Esophagus muscularis mucosa (tissue), 4 donors: ENCODE measurements at regions not wholly inside any gene's neighbourhood (a gene's known extent, or its start where the extent isn't known, plus 50 kb on each side); places are given as distances from the start of the nearest gene placed in this dataset.

Experiments
- DNase-seq: peaks from one replicate; pipeline ENCODE4 v3.0.0-alpha.2; 2017; ENCODE audit errors: extremely low spot score
- H3K27ac ChIP-seq, 4 donors: fragments of 200-600 bp; sonication (generic); replicated peaks in 1 of 4; 1 replicate in 3 of 4; 2 replicates in 1 of 4; pipeline ENCODE4 v1.5.1; 2016 to 2019; ENCODE audit warnings: mild to moderate bottlenecking in 1 of 4
- H3K27me3 ChIP-seq, 4 donors: fragments of 200-600 bp; sonication (generic); one replicate each; pipeline versions ENCODE4 v1.5.1 to v1.6.0; 2016 to 2019
- H3K36me3 ChIP-seq, 4 donors: fragments of 200-600 bp; sonication (generic); one replicate each; pipeline ENCODE4 v1.5.1; 2016 to 2019
- H3K4me1 ChIP-seq, 4 donors: fragments of 200-600 bp; sonication (generic); one replicate each; pipeline ENCODE4 v1.5.1; 2016 to 2019
- H3K4me3 ChIP-seq, 4 donors: fragments of 200-600 bp; sonication (generic); 1 replicate in 2 of 4; 2 replicates in 2 of 4; pipeline ENCODE4 v1.5.1; 2016 to 2019; ENCODE audit warnings: mild to moderate bottlenecking in 4 of 4, moderate library complexity in 1 of 4
- H3K9me3 ChIP-seq, 4 donors: fragments of 200-600 bp; sonication (generic); 1 replicate in 3 of 4; 2 replicates in 1 of 4; pipeline ENCODE4 v1.5.1; 2016 to 2019
- EP300 ChIP-seq: sonication (generic); formaldehyde crosslinking; IDR thresholded peaks from one replicate; pipeline ENCODE4 v1.6.1; 2017; ENCODE audit warnings: antibody characterized with exemption
- POLR2A ChIP-seq: fragments of 450-650 bp; IDR thresholded peaks from one replicate; pipeline ENCODE4 v1.6.1; 2017; ENCODE audit warnings: antibody characterized with exemption, moderate library complexity, mild to moderate bottlenecking, low read depth
- POLR2AphosphoS5 ChIP-seq, 2 donors: sonication (generic); formaldehyde crosslinking; IDR thresholded peaks; one replicate each; pipeline ENCODE4 v1.6.1; 2017; ENCODE audit warnings: antibody characterized with exemption in 2 of 2
- WGBS: methylation state at CpG from one replicate; pipeline ENCODE4 v1.1.5; 2018; 5-methylcytosine and 5-hydroxymethylcytosine counted together
- intact Hi-C: fragments of 100-400 bp; cut with DNase I; formaldehyde crosslinking; loops from one replicate; pipeline ENCODE4 v1.15.1; 2023
- TF ChIP-seq, protein P1 (sequence below), 3 experiments: fragments of 200-600 bp in 2 of 3; fragments of 450-650 bp in 1 of 3; sonication (generic) in 2 of 3; IDR thresholded peaks; one replicate each; pipeline ENCODE4 v1.5.1; 2017 to 2019; ENCODE audit warnings: antibody characterized with exemption in 3 of 3, mild to moderate bottlenecking in 2 of 3, moderate library complexity in 1 of 3

DNA sequence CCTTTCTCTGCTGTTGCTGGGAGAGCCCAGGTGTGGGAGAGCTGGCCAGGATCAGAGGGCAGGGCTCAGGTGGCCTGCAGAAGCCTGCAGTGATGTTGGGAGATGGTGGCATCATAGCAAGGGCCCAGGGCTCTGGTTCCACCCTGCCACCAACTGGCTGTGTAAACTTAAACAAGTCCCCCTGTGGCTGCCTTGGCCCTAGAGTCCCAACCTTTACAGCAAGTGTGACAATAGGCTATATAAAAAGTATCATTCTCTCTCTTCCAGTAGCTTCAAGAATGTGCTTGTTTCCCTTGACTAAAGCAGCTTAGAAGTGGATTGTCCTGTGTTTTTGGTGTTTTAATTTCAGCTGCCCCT is 201.8 kb upstream of the E2F8 start:
- no peaks in the 10 kb centered on the region for H3K27me3 ChIP-seq
- H3K27ac ChIP-seq = no peak overlapping the region
- H3K36me3 ChIP-seq = no peaks in the 10 kb centered on the region
- H3K4me1 ChIP-seq = peaks cover 0 to 7% (median 0%) of the 10 kb centered on the region in 4 donors
- intact Hi-C loops = no loop called here
- H3K4me3 ChIP-seq = no peak overlapping the region
- TF ChIP-seq, protein P1, sequence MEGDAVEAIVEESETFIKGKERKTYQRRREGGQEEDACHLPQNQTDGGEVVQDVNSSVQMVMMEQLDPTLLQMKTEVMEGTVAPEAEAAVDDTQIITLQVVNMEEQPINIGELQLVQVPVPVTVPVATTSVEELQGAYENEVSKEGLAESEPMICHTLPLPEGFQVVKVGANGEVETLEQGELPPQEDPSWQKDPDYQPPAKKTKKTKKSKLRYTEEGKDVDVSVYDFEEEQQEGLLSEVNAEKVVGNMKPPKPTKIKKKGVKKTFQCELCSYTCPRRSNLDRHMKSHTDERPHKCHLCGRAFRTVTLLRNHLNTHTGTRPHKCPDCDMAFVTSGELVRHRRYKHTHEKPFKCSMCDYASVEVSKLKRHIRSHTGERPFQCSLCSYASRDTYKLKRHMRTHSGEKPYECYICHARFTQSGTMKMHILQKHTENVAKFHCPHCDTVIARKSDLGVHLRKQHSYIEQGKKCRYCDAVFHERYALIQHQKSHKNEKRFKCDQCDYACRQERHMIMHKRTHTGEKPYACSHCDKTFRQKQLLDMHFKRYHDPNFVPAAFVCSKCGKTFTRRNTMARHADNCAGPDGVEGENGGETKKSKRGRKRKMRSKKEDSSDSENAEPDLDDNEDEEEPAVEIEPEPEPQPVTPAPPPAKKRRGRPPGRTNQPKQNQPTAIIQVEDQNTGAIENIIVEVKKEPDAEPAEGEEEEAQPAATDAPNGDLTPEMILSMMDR (IDR thresholded peaks at IDR 0.05) = no peak
- TF ChIP-seq POLR2A = no peak
- no peak for TF ChIP-seq EP300
- no peak for TF ChIP-seq POLR2AphosphoS5 (IDR thresholded peaks at IDR 0.05)
- no peak for DNase-seq
- H3K9me3 ChIP-seq = no peaks in the 10 kb centered on the region

DNA sequence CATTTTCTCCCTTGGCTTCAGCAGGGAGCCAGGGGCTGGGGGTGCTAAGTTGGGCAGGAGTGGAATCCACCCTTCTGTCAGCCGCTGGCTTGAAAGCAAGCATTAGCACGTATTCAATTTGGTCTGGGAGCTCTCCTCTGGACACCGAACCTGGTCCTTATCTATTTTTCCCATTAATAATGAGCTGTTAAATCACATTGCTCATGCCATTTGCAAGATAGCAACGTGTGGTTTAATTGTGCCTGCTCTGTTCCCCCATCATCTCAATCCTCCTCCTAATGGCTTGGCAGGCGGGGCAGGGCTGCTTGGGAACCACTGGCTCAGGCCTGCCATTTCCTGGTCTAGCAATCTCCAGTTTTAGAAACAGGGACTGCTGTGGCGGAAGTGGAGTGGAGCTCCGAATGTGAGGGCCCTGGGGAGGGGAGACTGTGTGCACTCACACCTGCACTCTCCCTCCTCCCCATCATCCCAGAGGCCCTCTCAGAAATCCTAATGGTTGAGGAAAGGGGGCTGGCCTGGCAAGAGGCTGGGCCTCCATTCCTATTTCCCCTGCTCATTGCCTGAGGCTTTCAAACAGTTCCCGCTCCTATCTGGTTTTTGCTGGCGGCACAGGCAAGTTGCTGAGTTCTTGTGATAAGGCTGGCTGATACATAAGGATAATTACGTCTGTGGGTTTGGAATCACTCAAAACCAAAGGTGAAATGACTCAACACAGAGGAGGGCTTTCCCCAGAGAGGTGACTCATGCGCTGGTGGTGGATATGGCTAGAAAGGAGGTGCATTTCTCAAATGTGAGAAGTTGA is 201.2 kb upstream of the E2F8 start:
- Histone ChIP-seq H3K27me3 (no peaks in the 10 kb centered on the region), H3K4me1 (peaks cover 0 to 7% (median 0%) of the 10 kb centered on the region in 4 donors), H3K4me3 (no peak overlapping the region), H3K36me3 (no peaks in the 10 kb centered on the region), H3K9me3 (no peaks in the 10 kb centered on the region), H3K27ac (no peak overlapping the region)
- no peak for TF ChIP-seq POLR2AphosphoS5 (IDR thresholded peaks at IDR 0.05)
- no peak for TF ChIP-seq POLR2A
- TF ChIP-seq, protein P1 (IDR thresholded peaks at IDR 0.05) = no peak
- TF ChIP-seq EP300 = no peak
- no peak for DNase-seq
- 71% methylated on average over 9 of the region's 11 CpGs for WGBS
- intact Hi-C loops = no loop called here

DNA sequence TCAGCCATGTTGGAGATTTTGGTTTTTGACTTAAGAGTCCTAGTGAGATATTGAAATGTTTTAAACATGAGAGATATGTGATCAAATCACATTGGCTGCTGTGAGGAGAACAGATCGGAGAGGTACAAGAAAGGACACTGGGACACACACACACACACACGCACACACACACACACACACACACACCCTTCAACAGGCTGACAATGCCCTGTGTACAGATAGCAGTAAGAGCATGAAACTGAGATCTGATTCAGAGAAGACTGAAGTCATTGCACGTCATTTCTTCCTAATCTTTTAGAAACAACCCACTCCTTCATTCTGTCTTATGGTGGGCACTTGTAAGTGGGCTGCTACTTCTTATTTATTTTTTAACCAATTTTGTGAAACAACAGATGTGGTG is 200.5 kb upstream of the E2F8 start:
- no peak overlapping the region for H3K27ac ChIP-seq
- intact Hi-C loops = no loop called here

DNA sequence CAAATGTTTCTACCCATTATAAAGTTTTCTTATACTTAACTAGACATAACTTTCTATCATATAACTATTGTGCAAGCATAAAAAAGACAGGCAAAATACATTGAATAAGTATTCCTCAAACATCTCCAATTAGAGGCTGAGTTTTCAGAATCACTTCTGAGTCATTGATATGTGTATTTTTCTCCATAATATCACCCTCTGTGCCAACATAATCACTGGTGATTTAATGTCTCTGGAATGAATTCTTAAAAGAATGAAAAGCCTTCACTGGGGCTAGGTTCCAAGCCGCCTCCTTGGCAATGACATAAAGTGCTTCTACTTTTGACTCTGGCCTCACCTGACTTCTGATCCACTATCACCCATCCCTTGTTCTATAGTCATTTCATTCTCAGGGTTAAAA is 197.0 kb upstream of the E2F8 start:
- no peak overlapping the region for H3K4me3 ChIP-seq
- H3K27ac ChIP-seq = no peak overlapping the region
- peaks cover 0 to 7% (median 0%) of the 10 kb centered on the region in 4 donors for H3K9me3 ChIP-seq
- WGBS = 60% methylated on average over 1 of the region's 1 CpG
- no peaks in the 10 kb centered on the region for H3K27me3 ChIP-seq
- peaks cover 0 to 7% (median 0%) of the 10 kb centered on the region in 4 donors for H3K4me1 ChIP-seq
- H3K36me3 ChIP-seq = no peaks in the 10 kb centered on the region
- DNase-seq = no peak
- TF ChIP-seq POLR2A (no peak), POLR2AphosphoS5 (IDR thresholded peaks at IDR 0.05) (no peak), EP300 (no peak)
- TF ChIP-seq, protein P1 (IDR thresholded peaks at IDR 0.05) = no peak
- intact Hi-C loops = no loop called here

More for the DNA sequence above, 200.5 kb upstream of the E2F8 start:
- DNase-seq = no peak
- H3K36me3 ChIP-seq = no peaks in the 10 kb centered on the region
- WGBS = 82% methylated on average over 3 of the region's 3 CpGs
- peaks cover 0 to 1% (median 0%) of the 10 kb centered on the region in 4 donors for H3K9me3 ChIP-seq
- no peak overlapping the region for H3K4me3 ChIP-seq
- H3K27me3 ChIP-seq = no peaks in the 10 kb centered on the region
- H3K4me1 ChIP-seq = peaks cover 0 to 7% (median 0%) of the 10 kb centered on the region in 4 donors
- no peak for TF ChIP-seq POLR2AphosphoS5 (IDR thresholded peaks at IDR 0.05)
- TF ChIP-seq, protein P1 (IDR thresholded peaks at IDR 0.05) = no peak
- TF ChIP-seq POLR2A = no peak
- no peak for TF ChIP-seq EP300
